WTC11 (cell line): ENCODE measurements at regions not wholly inside any gene's neighbourhood (a gene's known extent, or its start where the extent isn't known, plus 50 kb on each side); places are given as distances from the start of the nearest gene placed in this dataset.

ENCODE experiments used
- ATAC-seq: fragments of 200-7000 bp; cut with Tn5 transposase; 2 replicates; pipeline ENCODE4 v1.10.0; 2021; ENCODE audit warnings: mild to moderate bottlenecking, moderate library complexity
- CTCF ChIA-PET: fragments of 300-600 bp; sonication (Branson Sonifier 250); formaldehyde crosslinking; loops from one replicate; lab custom pipeline; 2021; ENCODE audit warnings: antibody characterized with exemption; lab: Charles Lee
- POLR2A ChIA-PET: fragments of 350-600 bp; sonication (Branson Sonifier 250); formaldehyde crosslinking; loops from one replicate; lab custom pipeline; 2021; ENCODE audit warnings: antibody characterized with exemption; lab: Charles Lee
- DNase-seq: peaks from one replicate; pipeline ENCODE4 v3.0.0; 2021; ENCODE audit warnings: low spot score
- H3K27ac Mint-ChIP-seq: 2 replicates; pipeline ENCODE4 v1.8.0; 2021; ENCODE audit warnings: mixed read lengths
- H3K27me3 Mint-ChIP-seq: 2 replicates; pipeline ENCODE4 v1.8.0; 2021; ENCODE audit warnings: low read depth, mild to moderate bottlenecking, moderate library complexity, mixed read lengths
- H3K36me3 Mint-ChIP-seq: 2 replicates; pipeline ENCODE4 v1.8.0; 2021; ENCODE audit warnings: mixed read lengths
- H3K4me1 Mint-ChIP-seq: 2 replicates; pipeline ENCODE4 v1.8.0; 2022; ENCODE audit warnings: mixed read lengths
- H3K4me3 Mint-ChIP-seq: 2 replicates; pipeline ENCODE4 v1.8.0; 2021; ENCODE audit warnings: mild to moderate bottlenecking, moderate library complexity, mixed read lengths
- H3K9me3 Mint-ChIP-seq: 2 replicates; pipeline ENCODE4 v1.8.0; 2021; ENCODE audit warnings: mixed read lengths
- ATF1 ChIP-seq: sonication (generic); formaldehyde crosslinking; IDR thresholded peaks from 2 replicates; pipeline ENCODE4 v1.8.1; 2023; ENCODE audit warnings: mild to moderate bottlenecking, moderate library complexity, missing genetic modification reagents
- CBFB ChIP-seq: sonication (generic); formaldehyde crosslinking; IDR thresholded peaks from 2 replicates; pipeline ENCODE4 v1.8.1; 2022; ENCODE audit warnings: mild to moderate bottlenecking, low read depth, missing genetic modification reagents
- ESRRA ChIP-seq: sonication (generic); formaldehyde crosslinking; IDR thresholded peaks from 2 replicates; pipeline ENCODE4 v1.8.1; 2022; ENCODE audit warnings: mild to moderate bottlenecking, missing genetic modification reagents, borderline replicate concordance
- NFATC4 ChIP-seq: fragments of 250-450 bp; sonication (Bioruptor Pico); IDR thresholded peaks from 2 replicates; pipeline ENCODE4 v1.9.0; 2021; ENCODE audit warnings: mild to moderate bottlenecking
- NFE2L1 ChIP-seq: sonication (generic); formaldehyde crosslinking; IDR thresholded peaks from 2 replicates; pipeline ENCODE4 v1.8.1; 2023; ENCODE audit warnings: missing genetic modification reagents
- NR1H2 ChIP-seq: sonication (generic); formaldehyde crosslinking; IDR thresholded peaks from 2 replicates; pipeline ENCODE4 v1.9.0; 2021; ENCODE audit warnings: mild to moderate bottlenecking, moderate library complexity, missing genetic modification reagents
- NR2C2 ChIP-seq: sonication (generic); formaldehyde crosslinking; IDR thresholded peaks from 2 replicates; pipeline ENCODE4 v1.8.0; 2022; ENCODE audit warnings: mild to moderate bottlenecking, missing genetic modification reagents
- RELA ChIP-seq: sonication (generic); formaldehyde crosslinking; IDR thresholded peaks from 2 replicates; pipeline ENCODE4 v1.8.1; 2022; ENCODE audit warnings: missing genetic modification reagents, mild to moderate bottlenecking, borderline replicate concordance
- ZNF263 ChIP-seq: sonication (generic); formaldehyde crosslinking; IDR thresholded peaks from 2 replicates; pipeline ENCODE4 v1.8.1; 2022; ENCODE audit warnings: low read depth, mild to moderate bottlenecking, moderate library complexity, missing genetic modification reagents
- ZNF416 ChIP-seq: fragments of 250-450 bp; sonication (Bioruptor Pico); IDR thresholded peaks from 2 replicates; pipeline ENCODE4 v1.9.0; 2021; ENCODE audit warnings: mild to moderate bottlenecking, inconsistent platforms
- TF ChIP-seq, protein P1 (sequence below): sonication (generic); formaldehyde crosslinking; IDR thresholded peaks from 2 replicates; pipeline ENCODE4 v1.8.0; 2023; ENCODE audit warnings: missing genetic modification reagents, mild to moderate bottlenecking, borderline replicate concordance
- TF ChIP-seq, protein P2 (sequence below): fragments of 250-450 bp; sonication (Bioruptor Pico); IDR thresholded peaks from 2 replicates; pipeline ENCODE4 v2.1.2; 2022; ENCODE audit warnings: mild to moderate bottlenecking, moderate library complexity
- TF ChIP-seq, protein P3 (sequence below): sonication (generic); formaldehyde crosslinking; IDR thresholded peaks from 2 replicates; pipeline ENCODE4 v1.8.0; 2022; ENCODE audit warnings: mild to moderate bottlenecking, missing genetic modification reagents
- TF ChIP-seq, protein P4 (sequence below): fragments of 250-450 bp; sonication (Bioruptor Pico); IDR thresholded peaks from 2 replicates; pipeline ENCODE4 v1.8.0; 2021; ENCODE audit warnings: mild to moderate bottlenecking
- TF ChIP-seq, protein P5 (sequence below): sonication (generic); formaldehyde crosslinking; IDR thresholded peaks from 2 replicates; pipeline ENCODE4 v1.8.1; 2022; ENCODE audit warnings: mild to moderate bottlenecking, moderate library complexity, missing genetic modification reagents
- TF ChIP-seq, protein P6 (sequence below): sonication (generic); formaldehyde crosslinking; IDR thresholded peaks from 2 replicates; pipeline ENCODE4 v1.8.1; 2023; ENCODE audit warnings: mild to moderate bottlenecking, missing genetic modification reagents, moderate library complexity

DNA sequence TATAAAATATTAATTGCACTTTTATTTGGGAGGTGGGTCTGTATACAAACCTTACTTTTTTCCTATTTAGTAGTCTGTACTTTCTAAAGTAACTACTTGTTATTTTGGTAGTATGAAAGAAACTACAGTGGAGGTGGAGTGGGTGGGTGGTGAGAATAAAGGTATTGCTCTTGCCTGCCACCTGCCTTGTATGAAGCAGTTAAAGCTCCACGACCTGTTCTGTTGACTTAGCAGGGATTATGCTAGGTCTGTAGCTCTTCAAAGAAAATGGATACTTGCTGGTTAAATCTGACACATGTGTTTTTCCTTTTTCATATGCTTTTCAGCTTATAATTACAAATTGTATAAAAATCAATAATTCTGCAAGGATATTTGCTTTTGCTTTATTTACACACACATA, 111.9 kb downstream of the EHF start (continued):
- TF ChIP-seq, protein P1, sequence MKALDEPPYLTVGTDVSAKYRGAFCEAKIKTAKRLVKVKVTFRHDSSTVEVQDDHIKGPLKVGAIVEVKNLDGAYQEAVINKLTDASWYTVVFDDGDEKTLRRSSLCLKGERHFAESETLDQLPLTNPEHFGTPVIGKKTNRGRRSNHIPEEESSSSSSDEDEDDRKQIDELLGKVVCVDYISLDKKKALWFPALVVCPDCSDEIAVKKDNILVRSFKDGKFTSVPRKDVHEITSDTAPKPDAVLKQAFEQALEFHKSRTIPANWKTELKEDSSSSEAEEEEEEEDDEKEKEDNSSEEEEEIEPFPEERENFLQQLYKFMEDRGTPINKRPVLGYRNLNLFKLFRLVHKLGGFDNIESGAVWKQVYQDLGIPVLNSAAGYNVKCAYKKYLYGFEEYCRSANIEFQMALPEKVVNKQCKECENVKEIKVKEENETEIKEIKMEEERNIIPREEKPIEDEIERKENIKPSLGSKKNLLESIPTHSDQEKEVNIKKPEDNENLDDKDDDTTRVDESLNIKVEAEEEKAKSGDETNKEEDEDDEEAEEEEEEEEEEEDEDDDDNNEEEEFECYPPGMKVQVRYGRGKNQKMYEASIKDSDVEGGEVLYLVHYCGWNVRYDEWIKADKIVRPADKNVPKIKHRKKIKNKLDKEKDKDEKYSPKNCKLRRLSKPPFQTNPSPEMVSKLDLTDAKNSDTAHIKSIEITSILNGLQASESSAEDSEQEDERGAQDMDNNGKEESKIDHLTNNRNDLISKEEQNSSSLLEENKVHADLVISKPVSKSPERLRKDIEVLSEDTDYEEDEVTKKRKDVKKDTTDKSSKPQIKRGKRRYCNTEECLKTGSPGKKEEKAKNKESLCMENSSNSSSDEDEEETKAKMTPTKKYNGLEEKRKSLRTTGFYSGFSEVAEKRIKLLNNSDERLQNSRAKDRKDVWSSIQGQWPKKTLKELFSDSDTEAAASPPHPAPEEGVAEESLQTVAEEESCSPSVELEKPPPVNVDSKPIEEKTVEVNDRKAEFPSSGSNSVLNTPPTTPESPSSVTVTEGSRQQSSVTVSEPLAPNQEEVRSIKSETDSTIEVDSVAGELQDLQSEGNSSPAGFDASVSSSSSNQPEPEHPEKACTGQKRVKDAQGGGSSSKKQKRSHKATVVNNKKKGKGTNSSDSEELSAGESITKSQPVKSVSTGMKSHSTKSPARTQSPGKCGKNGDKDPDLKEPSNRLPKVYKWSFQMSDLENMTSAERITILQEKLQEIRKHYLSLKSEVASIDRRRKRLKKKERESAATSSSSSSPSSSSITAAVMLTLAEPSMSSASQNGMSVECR (CRISPR knock-in tag) = no peak
- TF ChIP-seq, protein P2, sequence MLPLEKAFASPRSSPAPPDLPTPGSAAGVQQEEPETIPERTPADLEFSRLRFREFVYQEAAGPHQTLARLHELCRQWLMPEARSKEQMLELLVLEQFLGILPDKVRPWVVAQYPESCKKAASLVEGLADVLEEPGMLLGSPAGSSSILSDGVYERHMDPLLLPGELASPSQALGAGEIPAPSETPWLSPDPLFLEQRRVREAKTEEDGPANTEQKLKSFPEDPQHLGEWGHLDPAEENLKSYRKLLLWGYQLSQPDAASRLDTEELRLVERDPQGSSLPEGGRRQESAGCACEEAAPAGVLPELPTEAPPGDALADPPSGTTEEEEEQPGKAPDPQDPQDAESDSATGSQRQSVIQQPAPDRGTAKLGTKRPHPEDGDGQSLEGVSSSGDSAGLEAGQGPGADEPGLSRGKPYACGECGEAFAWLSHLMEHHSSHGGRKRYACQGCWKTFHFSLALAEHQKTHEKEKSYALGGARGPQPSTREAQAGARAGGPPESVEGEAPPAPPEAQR (CRISPR knock-in tag) = no peak
- TF ChIP-seq ESRRA = no peak

DNA sequence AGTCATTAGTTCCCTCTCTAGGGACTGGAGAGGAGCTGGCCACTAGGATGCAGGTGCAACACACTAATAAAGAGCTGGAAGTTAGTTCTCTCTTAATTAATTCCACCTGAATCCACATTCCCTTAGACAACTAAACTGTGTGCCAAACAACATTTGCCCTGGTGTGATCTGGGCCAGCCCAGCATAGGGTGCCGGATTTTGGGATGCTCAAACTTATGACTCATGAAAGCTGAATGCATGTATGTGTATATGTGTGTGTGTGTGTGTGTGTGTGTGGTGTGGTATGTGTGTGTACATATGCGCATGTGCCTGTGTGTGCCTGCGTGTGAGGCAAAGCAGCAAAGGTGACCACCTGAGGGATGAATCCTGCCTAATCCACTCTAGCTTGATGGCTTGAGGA, 110.7 kb downstream of the EHF start:
- Mint-ChIP-seq H3K36me3 (peaks cover 27% of the 10 kb centered on the region), H3K27ac (no peak overlapping the region), H3K9me3 (peaks cover 11% of the 10 kb centered on the region), H3K27me3 (peaks cover 2% of the 10 kb centered on the region; the same call in 1 of the 2 replicates), H3K4me3 (no peak overlapping the region), H3K4me1 (no peaks in the 10 kb centered on the region)
- DNase-seq (no peak), ATAC-seq (no peak)
- TF ChIP-seq, protein P3, sequence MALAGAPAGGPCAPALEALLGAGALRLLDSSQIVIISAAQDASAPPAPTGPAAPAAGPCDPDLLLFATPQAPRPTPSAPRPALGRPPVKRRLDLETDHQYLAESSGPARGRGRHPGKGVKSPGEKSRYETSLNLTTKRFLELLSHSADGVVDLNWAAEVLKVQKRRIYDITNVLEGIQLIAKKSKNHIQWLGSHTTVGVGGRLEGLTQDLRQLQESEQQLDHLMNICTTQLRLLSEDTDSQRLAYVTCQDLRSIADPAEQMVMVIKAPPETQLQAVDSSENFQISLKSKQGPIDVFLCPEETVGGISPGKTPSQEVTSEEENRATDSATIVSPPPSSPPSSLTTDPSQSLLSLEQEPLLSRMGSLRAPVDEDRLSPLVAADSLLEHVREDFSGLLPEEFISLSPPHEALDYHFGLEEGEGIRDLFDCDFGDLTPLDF (CRISPR knock-in tag) = no peak
- TF ChIP-seq NR1H2 (CRISPR knock-in tag) (no peak), RELA (CRISPR knock-in tag) (no peak), NFE2L1 (no peak), ATF1 (CRISPR knock-in tag) (no peak)
- TF ChIP-seq, protein P4, sequence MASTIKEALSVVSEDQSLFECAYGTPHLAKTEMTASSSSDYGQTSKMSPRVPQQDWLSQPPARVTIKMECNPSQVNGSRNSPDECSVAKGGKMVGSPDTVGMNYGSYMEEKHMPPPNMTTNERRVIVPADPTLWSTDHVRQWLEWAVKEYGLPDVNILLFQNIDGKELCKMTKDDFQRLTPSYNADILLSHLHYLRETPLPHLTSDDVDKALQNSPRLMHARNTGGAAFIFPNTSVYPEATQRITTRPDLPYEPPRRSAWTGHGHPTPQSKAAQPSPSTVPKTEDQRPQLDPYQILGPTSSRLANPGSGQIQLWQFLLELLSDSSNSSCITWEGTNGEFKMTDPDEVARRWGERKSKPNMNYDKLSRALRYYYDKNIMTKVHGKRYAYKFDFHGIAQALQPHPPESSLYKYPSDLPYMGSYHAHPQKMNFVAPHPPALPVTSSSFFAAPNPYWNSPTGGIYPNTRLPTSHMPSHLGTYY = no peak
- POLR2A ChIA-PET = no interaction called here
- CTCF ChIA-PET = no interaction called here

DNA sequence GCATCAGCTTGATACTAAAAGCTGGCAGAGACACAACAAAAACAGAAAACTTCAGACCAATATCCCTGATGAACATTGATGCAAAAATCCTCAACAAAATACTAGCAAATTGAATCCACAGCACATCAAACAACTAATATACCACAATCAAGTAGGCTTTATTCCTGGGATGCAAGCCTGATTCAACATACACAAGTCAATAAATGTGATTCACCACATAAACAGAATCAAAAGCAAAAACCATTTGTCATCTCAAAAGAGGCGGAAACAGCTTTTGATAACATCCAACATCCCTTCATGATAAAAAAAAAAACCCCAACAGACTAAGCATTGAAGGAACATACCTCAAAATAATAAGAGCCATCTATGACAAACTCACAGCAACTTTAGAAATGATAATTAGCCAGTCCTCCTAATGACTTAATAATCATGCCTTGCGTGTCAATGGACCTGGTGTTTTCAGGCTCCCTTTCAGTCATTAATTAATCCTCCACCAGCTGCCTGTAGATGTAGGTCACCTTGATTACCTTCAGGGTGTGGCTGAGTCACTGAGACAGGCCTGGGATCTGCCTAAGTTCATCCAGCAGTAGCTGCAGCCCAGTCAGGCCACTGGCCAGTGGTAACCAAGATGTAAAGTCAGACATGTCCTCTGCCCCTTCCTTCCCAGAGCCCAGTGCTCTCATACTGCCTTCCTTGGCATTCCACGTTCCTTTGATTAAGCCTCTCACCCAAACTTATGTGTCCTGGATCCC, 109.8 kb downstream of the EHF start:
- H3K36me3 Mint-ChIP-seq = peaks cover 18% of the 10 kb centered on the region
- POLR2A ChIA-PET = no interaction called here

DNA sequence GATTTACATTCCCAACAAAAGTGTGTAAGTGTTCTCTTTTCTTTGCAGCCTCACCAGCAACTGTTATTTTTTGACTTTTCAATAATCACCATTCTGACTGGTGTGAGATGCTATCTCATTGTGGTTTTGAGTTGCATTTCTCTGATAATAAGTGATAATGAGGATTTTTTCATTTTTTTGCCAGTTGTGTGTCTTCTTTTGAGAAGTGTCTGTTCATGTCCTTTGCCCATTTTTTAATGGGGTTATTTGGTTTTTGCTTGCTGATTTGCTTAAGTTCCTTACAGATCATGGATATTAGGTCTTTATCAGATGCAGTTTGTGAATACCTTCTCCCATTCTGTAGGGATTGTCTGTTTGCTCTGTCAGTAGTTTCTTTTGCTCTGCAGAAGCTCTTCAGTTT, 107.7 kb downstream of the EHF start:
- Mint-ChIP-seq H3K9me3 (peaks cover 2% of the 10 kb centered on the region; the same call in 1 of the 2 replicates), H3K27ac (no peak overlapping the region), H3K4me1 (no peaks in the 10 kb centered on the region), H3K4me3 (no peak overlapping the region), H3K36me3 (peaks cover 11% of the 10 kb centered on the region), H3K27me3 (no peaks in the 10 kb centered on the region)
- CTCF ChIA-PET = no interaction called here
- ATAC-seq (no peak), DNase-seq (no peak)
- POLR2A ChIA-PET = no interaction called here
- no peak for TF ChIP-seq ESRRA
- TF ChIP-seq ZNF416 (CRISPR knock-in tag) = no peak
- TF ChIP-seq, protein P5, sequence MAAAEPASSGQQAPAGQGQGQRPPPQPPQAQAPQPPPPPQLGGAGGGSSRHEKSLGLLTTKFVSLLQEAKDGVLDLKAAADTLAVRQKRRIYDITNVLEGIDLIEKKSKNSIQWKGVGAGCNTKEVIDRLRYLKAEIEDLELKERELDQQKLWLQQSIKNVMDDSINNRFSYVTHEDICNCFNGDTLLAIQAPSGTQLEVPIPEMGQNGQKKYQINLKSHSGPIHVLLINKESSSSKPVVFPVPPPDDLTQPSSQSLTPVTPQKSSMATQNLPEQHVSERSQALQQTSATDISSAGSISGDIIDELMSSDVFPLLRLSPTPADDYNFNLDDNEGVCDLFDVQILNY (CRISPR knock-in tag) = no peak
- TF ChIP-seq, protein P6, sequence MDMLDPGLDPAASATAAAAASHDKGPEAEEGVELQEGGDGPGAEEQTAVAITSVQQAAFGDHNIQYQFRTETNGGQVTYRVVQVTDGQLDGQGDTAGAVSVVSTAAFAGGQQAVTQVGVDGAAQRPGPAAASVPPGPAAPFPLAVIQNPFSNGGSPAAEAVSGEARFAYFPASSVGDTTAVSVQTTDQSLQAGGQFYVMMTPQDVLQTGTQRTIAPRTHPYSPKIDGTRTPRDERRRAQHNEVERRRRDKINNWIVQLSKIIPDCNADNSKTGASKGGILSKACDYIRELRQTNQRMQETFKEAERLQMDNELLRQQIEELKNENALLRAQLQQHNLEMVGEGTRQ (CRISPR knock-in tag) = no peak
- TF ChIP-seq, protein P4 = no peak
- no peak for TF ChIP-seq CBFB (CRISPR knock-in tag)
- TF ChIP-seq NFE2L1 = no peak
- no peak for TF ChIP-seq NR2C2
- TF ChIP-seq RELA (CRISPR knock-in tag) = no peak
- TF ChIP-seq, protein P3 (CRISPR knock-in tag) = no peak

More for the DNA sequence above, 109.8 kb downstream of the EHF start:
- no peak for ATAC-seq
- TF ChIP-seq NFATC4 (no peak), NR1H2 (CRISPR knock-in tag) (no peak), ZNF263 (CRISPR knock-in tag) (no peak)
- Mint-ChIP-seq H3K27ac (no peak overlapping the region), H3K9me3 (peaks cover 2% of the 10 kb centered on the region; the same call in 1 of the 2 replicates), H3K4me1 (no peaks in the 10 kb centered on the region), H3K27me3 (peaks cover 2% of the 10 kb centered on the region; the same call in 1 of the 2 replicates), H3K4me3 (no peak overlapping the region)
- CTCF ChIA-PET = no interaction called here
- no peak for DNase-seq
